GM19372 (cell line): ENCODE measurements at regions not wholly inside any gene's neighbourhood (a gene's known extent, or its start where the extent isn't known, plus 50 kb on each side); places are given as distances from the start of the nearest gene placed in this dataset.
"Not testable (repeated sequence)": the region's sequence is repeated elsewhere in the genome, so short reads cannot be mapped to it uniquely, and the experiment has no call there.

ENCODE experiments used
- ATAC-seq: cut with Tn5 transposase; IDR thresholded peaks from one replicate; pipeline ENCODE4 v1.9.1; 2021; ENCODE audit warnings: mild to moderate bottlenecking, low read depth, moderate library complexity; ENCODE audit not compliant: unreplicated experiment

GRCh38 chr2:42979870-42980763, 187.7 kb upstream of the HAAO start:
- no peak for ATAC-seq

- ATAC-seq: no peak
These were observed 187.1 kb upstream of the HAAO start for GRCh38 chr2:42979416-42979869.

GRCh38 chr2:42978887-42979415, 186.6 kb upstream of the HAAO start:
- no peak for ATAC-seq

GRCh38 chr2:42978175-42978886, 185.9 kb upstream of the HAAO start:
- ATAC-seq: no peak

- ATAC-seq: no peak
These were observed 185.1 kb upstream of the HAAO start for GRCh38 chr2:42977270-42978174.

GRCh38 chr2:42976351-42976750, 184.0 kb upstream of the HAAO start:
- no peak for ATAC-seq

GRCh38 chr2:42974721-42975717, 182.6 kb upstream of the HAAO start:
- ATAC-seq: no peak

- no peak for ATAC-seq
These were observed 181.9 kb upstream of the HAAO start for GRCh38 chr2:42974169-42974720.

GRCh38 chr2:42973726-42974125, 181.3 kb upstream of the HAAO start:
- no peak for ATAC-seq

GRCh38 chr2:42972933-42973516, 180.6 kb upstream of the HAAO start:
- ATAC-seq: not testable (repeated sequence)

- no peak for ATAC-seq
These were observed 179.8 kb upstream of the HAAO start for GRCh38 chr2:42971947-42972736.

- no peak for ATAC-seq
These were observed 179.0 kb upstream of the HAAO start for GRCh38 chr2:42971381-42971780.

GRCh38 chr2:42970151-42970550, 177.8 kb upstream of the HAAO start:
- ATAC-seq: no peak

- ATAC-seq: no peak
These were observed 177.1 kb upstream of the HAAO start for GRCh38 chr2:42969231-42970150.

GRCh38 chr2:42967959-42968674, 175.7 kb upstream of the HAAO start:
- ATAC-seq: no peak

GRCh38 chr2:42965910-42966309, 173.5 kb upstream of the HAAO start:
- no peak for ATAC-seq
